ENCODE measurements at regions not wholly inside any gene's neighbourhood (a gene's known extent, or its start where the extent isn't known, plus 50 kb on each side); places are given as distances from the start of the nearest gene placed in this dataset.

GRCh38 chr12:94868161-94868560 is 135.3 kb downstream of the NDUFA12 start:
- H3K79me2 ChIP-seq (ENCODE audit: insufficient read depth, low read length): no peaks in the 10 kb centered on the region
- intact Hi-C loops (cut with micrococcal nuclease): no loop called here
- H3K4me1 ChIP-seq (ENCODE audit: control insufficient read depth in 1 of 2, insufficient read depth in 2 of 2, low read length in 2 of 2): peaks cover 0 to 5% of the 10 kb centered on the region in 2 donors
- H3K9ac ChIP-seq (ENCODE audit: insufficient read depth, low read length, poor library complexity, severe bottlenecking): no peak overlapping the region
- H3K36me3 Mint-ChIP-seq: no peaks in the 10 kb centered on the region
- peaks cover 3% of the 10 kb centered on the region for H3K4me1 Mint-ChIP-seq
- H3K27ac ChIP-seq (ENCODE audit: low read depth in 1 of 2, low read length in 2 of 2): no peak overlapping the region
- peaks cover 0 to 4% (median 2%) of the 10 kb centered on the region in 7 donors for H3K9me3 Mint-ChIP-seq
- H4K20me1 ChIP-seq (ENCODE audit: insufficient read depth, low read length): no peaks in the 10 kb centered on the region
- H3K27ac Mint-ChIP-seq: no peak overlapping the region
- no peaks in the 10 kb centered on the region for H3K36me3 ChIP-seq (replicated peaks in 1 of 2; ENCODE audit: control insufficient read depth in 1 of 2, insufficient read depth in 2 of 2, low read length in 2 of 2)
- peaks cover 27 to 33% of the 10 kb centered on the region in 2 donors for H3K27me3 ChIP-seq (ENCODE audit: control insufficient read depth in 2 of 2, insufficient read depth in 2 of 2, low read length in 2 of 2)
- no peak overlapping the region for H3K4me3 ChIP-seq (replicated peaks in 1 of 3; ENCODE audit: low read depth in 2 of 3, low read length in 3 of 3)
- no peak overlapping the region for H3K4me2 ChIP-seq (replicated peaks; ENCODE audit: extremely low read depth, low read length, poor library complexity, severe bottlenecking)
- 83% methylated on average over 1 of the region's 2 CpGs for WGBS (ENCODE audit: insufficient coverage)
- DNase-seq: no peak
- H2AFZ ChIP-seq (ENCODE audit: insufficient read depth, low read depth, low read length, poor library complexity, severe bottlenecking): no peak overlapping the region
- no peak overlapping the region for H3K4me3 Mint-ChIP-seq
- no peaks in the 10 kb centered on the region for H3K9me3 ChIP-seq (replicated peaks in 1 of 2; ENCODE audit: control insufficient read depth in 1 of 2, insufficient read depth in 1 of 2, low read length in 2 of 2)
- peaks cover 31 to 33% (median 33%) of the 10 kb centered on the region in 3 donors for H3K27me3 Mint-ChIP-seq (ENCODE audit: low read depth in 3 of 3)
- TF ChIP-seq, protein P1, sequence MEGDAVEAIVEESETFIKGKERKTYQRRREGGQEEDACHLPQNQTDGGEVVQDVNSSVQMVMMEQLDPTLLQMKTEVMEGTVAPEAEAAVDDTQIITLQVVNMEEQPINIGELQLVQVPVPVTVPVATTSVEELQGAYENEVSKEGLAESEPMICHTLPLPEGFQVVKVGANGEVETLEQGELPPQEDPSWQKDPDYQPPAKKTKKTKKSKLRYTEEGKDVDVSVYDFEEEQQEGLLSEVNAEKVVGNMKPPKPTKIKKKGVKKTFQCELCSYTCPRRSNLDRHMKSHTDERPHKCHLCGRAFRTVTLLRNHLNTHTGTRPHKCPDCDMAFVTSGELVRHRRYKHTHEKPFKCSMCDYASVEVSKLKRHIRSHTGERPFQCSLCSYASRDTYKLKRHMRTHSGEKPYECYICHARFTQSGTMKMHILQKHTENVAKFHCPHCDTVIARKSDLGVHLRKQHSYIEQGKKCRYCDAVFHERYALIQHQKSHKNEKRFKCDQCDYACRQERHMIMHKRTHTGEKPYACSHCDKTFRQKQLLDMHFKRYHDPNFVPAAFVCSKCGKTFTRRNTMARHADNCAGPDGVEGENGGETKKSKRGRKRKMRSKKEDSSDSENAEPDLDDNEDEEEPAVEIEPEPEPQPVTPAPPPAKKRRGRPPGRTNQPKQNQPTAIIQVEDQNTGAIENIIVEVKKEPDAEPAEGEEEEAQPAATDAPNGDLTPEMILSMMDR (IDR thresholded peaks at IDR 0.05): no peak

DNA sequence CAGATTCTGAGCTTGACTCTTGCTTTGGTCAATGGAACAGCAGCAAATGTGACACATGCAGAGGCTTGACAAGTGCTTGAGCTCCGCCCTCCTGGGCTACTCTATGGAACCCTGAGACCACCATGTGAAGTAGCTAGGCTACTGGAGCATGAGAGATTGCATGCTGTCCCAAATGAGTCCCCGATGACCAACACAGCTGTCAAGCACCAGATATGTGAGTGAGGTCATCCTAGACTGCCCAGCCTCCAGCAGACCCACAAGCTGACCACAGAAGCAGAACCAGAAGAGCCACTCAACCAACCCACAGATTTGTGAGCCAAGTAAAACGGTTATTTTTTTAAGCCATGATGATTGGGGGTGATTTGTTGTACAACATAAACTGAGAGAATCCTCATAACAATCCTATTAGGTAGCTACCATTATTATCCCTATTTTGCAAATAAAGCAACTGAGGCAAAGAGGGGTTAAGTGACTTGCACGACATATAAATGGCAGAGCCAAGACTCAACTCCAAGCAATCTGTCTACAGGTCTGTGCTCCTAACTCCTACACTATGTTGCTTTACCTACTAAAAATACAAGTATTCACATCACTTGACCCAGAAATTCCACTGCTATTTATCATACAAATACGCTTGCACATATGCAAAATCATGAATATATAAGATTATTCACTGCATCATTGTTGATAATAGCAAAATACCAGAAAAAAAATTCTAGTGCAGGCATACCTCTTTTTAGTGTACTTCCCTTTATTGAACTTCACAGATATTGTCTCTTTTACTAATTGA is 136.2 kb downstream of the NDUFA12 start:
- H3K4me2 ChIP-seq (replicated peaks; ENCODE audit: extremely low read depth, low read length, poor library complexity, severe bottlenecking): no peak overlapping the region
- no peaks in the 10 kb centered on the region for H3K79me2 ChIP-seq (ENCODE audit: insufficient read depth, low read length)
- intact Hi-C loops (cut with micrococcal nuclease): no loop called here
- TF ChIP-seq, protein P1 (IDR thresholded peaks at IDR 0.05): no peak
- H3K36me3 ChIP-seq (replicated peaks in 1 of 2; ENCODE audit: control insufficient read depth in 1 of 2, insufficient read depth in 2 of 2, low read length in 2 of 2): no peaks in the 10 kb centered on the region
- no peaks in the 10 kb centered on the region for H3K9me3 ChIP-seq (replicated peaks in 1 of 2; ENCODE audit: control insufficient read depth in 1 of 2, insufficient read depth in 1 of 2, low read length in 2 of 2)
- Mint-ChIP-seq H3K4me1 (no peaks in the 10 kb centered on the region), H3K9me3 (peaks cover 0 to 3% (median 0%) of the 10 kb centered on the region in 7 donors), H3K36me3 (no peaks in the 10 kb centered on the region), H3K27ac (peak overlapping the region in 2 of 7 donors; percentile 3 to 68), H3K27me3 (ENCODE audit: low read depth in 3 of 3) (peaks cover 22 to 25% (median 24%) of the 10 kb centered on the region in 3 donors), H3K4me3 (no peak overlapping the region)
- H4K20me1 ChIP-seq (ENCODE audit: insufficient read depth, low read length): no peaks in the 10 kb centered on the region
- H2AFZ ChIP-seq (ENCODE audit: insufficient read depth, low read depth, low read length, poor library complexity, severe bottlenecking): no peak overlapping the region
- 89% methylated on average over 1 of the region's 5 CpGs for WGBS (ENCODE audit: insufficient coverage)
- no peak overlapping the region for H3K9ac ChIP-seq (ENCODE audit: insufficient read depth, low read length, poor library complexity, severe bottlenecking)
- H3K4me3 ChIP-seq (replicated peaks in 1 of 3; ENCODE audit: low read depth in 2 of 3, low read length in 3 of 3): no peak overlapping the region
- H3K27me3 ChIP-seq (ENCODE audit: control insufficient read depth in 2 of 2, insufficient read depth in 2 of 2, low read length in 2 of 2): peaks cover 18 to 24% of the 10 kb centered on the region in 2 donors
- no peak overlapping the region for H3K27ac ChIP-seq (ENCODE audit: low read depth in 1 of 2, low read length in 2 of 2)
- H3K4me1 ChIP-seq (ENCODE audit: control insufficient read depth in 1 of 2, insufficient read depth in 2 of 2, low read length in 2 of 2): no peaks in the 10 kb centered on the region
- DNase-seq: no peak

Measured in CD14-positive monocyte (primary cell).